ENCODE measurements at regions not wholly inside any gene's neighbourhood (a gene's known extent, or its start where the extent isn't known, plus 50 kb on each side); places are given as distances from the start of the nearest gene placed in this dataset.
"Not testable (repeated sequence)": the region's sequence is repeated elsewhere in the genome, so short reads cannot be mapped to it uniquely, and the experiment has no call there.

DNA sequence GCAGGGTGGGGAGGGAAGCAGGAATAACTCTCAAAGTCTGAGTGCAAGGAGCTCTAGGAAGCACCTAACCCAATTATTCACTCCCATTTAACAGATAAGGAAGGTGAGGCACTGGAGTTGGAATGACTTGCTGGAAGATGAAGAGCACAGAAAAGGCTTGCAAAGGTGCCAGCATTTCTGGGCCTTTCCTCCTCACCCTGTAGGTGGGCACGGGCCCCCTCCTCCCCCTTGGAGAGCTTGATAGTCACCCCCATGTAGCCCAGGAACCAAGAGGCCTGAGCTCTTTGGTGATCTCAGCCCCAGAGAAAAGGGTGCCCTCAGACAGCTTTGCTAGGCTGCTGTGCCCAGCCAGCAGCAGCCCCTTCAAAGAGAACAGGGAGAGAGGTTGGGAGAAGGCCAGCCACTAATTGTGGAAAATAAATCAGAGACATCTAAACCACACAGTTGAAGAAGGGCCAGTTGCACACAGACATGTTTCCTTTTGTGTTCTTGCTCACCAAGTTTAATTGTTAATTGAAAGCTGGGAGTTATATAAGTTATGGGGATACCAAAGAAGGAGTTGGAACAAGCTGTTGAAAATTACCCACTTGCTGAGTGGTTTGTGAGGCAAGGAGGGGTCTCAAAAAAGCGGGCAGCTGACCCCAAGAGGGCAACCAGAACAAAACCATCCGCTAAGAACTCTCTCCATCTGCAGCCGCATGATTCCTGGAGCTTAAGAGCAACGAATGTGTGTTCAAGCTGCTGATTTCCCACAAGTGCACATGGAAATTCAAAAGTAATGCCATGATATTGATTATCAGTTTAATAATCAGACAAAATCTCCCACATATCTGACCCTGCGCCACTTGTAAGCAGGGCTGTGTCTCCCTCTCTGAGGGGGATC lies 77.0 kb downstream of the MRPL14 start:
- no peak for DNase-seq

GRCh38 chr6:44049163-44049988 lies 77.9 kb downstream of the MRPL14 start:
- no peak for DNase-seq

GRCh38 chr6:44048277-44048676 lies 79.0 kb downstream of the MRPL14 start:
- DNase-seq = no peak

DNA sequence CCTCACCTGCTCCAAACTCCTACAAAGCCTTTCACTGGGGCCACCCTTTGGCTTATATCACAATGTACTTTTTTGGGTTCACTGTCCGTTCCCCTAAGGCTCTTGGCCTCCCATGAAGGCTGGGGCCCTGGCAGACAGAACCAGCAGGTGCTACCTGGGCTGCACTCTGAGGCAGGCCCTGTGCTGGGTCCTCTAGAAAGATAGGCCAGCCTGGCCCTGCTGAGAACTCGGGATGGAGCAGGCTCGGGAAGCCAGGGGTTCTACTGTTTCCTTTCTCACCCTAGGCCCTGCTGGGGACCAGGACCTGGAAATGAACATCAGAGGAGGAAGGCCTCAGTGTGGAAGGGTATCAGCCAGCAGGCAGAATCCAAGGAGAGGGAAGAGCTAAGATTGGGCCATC lies 79.5 kb downstream of the MRPL14 start:
- DNase-seq = no peak

- DNase-seq = no peak
Measured at GRCh38 chr6:44047179-44047546, 80.1 kb downstream of the MRPL14 start.

- no peak for DNase-seq
Measured at GRCh38 chr6:44046516-44047178, 80.6 kb downstream of the MRPL14 start.

DNA sequence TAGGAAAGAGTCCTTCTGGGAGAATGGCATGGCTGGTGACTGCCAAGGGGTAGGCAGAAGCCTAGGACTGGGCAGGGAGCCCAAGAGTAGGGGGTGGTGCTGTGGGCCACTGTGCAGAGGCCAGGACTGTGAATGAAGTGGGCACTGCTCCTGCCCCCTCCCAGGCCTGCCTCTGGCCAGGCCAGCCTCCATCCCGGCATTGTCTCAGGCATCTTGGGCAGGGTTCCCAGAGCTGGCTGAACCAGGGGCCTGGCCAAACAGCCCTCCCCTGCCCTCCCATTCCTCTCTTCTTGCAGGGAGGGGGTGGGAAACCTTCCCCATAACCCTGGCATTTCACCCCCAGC lies 81.6 kb downstream of the MRPL14 start:
- DNase-seq = no peak

DNA sequence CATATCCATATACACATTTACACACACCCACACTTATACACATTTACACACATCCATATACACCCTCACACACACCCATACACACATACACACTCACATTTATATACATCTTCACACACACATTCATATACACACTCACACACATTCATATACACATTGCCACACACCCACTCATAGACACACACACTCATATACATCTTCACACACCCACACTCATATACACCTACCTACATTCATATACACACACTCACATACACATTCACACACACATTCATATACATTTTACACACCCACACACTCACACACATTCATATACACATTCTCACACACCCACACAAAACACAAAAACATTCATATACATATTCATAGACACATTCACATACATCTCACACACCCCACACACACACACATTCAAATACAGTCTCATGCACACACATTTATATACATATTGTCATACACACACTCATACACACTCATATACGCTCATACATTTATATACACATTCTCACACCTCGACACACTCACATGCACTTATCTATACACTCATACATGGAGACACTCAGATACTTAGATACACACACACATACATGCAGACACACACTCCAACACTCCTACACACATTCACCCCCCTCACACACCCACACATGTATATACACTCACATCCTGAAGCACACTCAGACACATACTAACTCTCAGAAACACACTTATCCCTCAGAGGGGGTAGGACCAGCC lies 82.1 kb downstream of the MRPL14 start:
- DNase-seq = no peak

DNA sequence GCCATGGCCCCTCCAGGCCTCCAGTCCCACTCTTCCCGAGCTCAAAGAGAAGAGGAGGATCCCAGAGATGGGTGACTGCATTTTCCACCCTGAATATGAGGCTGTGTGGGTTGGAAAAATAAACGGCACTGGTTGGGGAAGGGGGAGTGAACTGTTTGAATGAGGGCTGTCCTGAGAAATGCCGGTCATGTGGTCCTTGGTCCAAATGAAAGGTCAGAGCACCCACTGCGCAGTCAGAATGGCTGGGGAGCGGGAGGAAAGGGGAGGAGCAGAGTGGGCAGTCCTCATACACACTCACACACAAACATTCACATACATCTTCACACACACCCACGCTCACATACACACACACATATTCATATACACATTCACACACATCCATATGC lies 83.1 kb downstream of the MRPL14 start:
- DNase-seq = no peak

DNA sequence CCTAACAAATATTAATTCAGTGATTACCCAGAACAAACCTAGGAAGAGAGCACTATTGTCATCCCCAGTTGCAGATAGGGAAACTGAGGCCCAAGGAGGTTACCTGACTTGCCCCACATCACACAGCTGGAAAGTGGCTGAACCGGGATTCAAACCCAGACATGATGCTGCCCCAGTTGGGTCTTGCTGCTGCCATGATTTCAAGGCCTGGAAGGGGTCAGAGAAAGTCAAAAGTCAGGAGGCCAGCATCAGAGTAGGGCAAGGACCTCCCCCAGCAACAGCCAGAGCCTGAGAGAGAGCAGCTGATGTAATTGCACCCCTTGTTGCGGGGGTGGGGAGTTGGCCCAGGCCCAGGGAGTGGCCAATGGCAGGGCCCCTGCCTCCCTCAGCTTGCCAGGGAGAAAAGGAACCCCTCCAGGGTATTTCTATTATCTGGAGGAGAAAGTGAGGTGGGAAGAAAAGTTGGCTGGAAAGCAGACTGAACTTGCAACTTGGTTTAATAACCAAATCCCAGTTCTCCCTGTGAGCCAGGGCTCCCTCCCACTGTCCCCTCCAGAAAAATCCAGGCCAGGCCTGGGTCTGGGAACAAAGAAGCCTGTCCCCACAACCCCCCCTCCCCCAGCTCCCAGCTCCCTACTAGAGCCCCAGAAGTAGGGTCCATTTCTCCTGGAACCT lies 83.6 kb downstream of the MRPL14 start:
- no peak for DNase-seq

GRCh38 chr6:44042989-44043478 lies 84.2 kb downstream of the MRPL14 start:
- no peak for DNase-seq

- no peak for DNase-seq
Measured at GRCh38 chr6:44042261-44042988, 84.8 kb downstream of the MRPL14 start.

GRCh38 chr6:44041461-44042260 lies 85.6 kb downstream of the MRPL14 start:
- no peak for DNase-seq

GRCh38 chr6:44040786-44041185 lies 86.5 kb downstream of the MRPL14 start:
- DNase-seq = no peak

DNA sequence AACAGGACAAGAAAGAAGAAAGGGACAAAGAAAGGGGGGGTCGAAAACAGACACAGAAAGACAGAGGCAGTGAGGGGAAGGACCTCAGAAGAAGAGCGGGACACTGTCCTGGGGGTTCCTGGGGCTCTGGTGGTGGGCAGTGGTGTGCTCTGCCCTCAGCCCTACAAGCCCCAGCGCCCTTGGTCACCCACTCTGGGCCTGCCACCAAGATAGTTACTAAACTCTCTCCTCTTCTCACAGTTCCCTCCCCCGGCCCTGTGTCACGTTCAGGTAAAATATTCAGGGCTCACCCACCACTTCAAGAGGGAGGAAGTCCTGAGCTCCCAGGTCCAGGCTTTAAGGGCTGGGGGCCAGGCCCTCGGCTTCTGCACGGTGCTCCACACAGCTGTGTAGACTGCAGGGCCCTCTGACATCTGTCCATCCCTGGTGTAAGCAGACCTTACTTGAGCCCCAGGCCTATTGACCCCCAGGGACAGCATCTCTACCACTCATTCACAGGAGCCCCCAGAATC lies 87.4 kb downstream of the MRPL14 start:
- DNase-seq = no peak

GRCh38 chr6:44039191-44039719 lies 88.0 kb downstream of the MRPL14 start:
- DNase-seq = no peak

DNA sequence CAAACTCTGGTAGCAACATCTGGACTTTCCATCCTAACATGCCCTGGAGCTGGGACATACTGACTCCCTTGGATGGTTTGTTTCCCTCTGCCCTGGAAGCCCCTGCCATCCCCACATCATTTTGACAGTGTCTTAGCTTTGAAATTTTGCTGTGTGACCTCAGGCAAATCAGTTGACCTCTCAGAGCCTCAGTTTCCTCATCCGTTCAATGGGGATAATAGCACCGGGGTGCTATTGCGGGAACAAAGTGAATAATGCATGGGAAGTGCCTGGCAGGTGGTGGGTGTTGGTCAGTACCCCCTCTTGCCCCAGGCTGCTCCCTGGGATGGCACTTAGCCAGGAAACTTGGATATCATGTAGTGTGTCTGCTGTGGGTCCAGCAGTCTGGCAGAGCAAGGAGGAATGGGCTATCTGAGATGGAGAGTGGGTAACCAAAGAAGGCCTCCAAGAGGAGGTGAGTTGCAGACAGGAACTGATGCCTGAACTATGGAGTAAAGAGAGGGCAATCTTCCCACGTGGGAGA lies 88.6 kb downstream of the MRPL14 start:
- no peak for DNase-seq

- DNase-seq = no peak
Measured at GRCh38 chr6:44037847-44038542, 89.3 kb downstream of the MRPL14 start.

GRCh38 chr6:44037276-44037675 lies 90.0 kb downstream of the MRPL14 start:
- not testable (repeated sequence) for DNase-seq

Measured in NCI-H1105 (cell line).